HEK293T (cell line): ENCODE measurements at regions not wholly inside any gene's neighbourhood (a gene's known extent, or its start where the extent isn't known, plus 50 kb on each side); places are given as distances from the start of the nearest gene placed in this dataset.

Experiments used
- CTCF ChIA-PET: fragments of 350-600 bp; formaldehyde crosslinking; extraction: SDS; loops from one replicate; lab custom pipeline; 2021; ENCODE audit warnings: antibody characterized with exemption, inconsistent platforms; lab: Yijun Ruan, JAX
- POLR2A ChIA-PET: fragments of 350-600 bp; formaldehyde crosslinking; extraction: SDS; loops from one replicate; lab custom pipeline; 2020; ENCODE audit warnings: antibody characterized with exemption, inconsistent platforms; lab: Yijun Ruan, JAX
- DNase-seq: peaks from one replicate; pipeline ENCODE4 v3.0.0; 2012; ENCODE audit warnings: mixed read lengths; ENCODE audit errors: extremely low spot score
- ARNT ChIP-seq: fragments of 450-650 bp; IDR thresholded peaks from 2 replicates; pipeline ENCODE4 v1.6.1; 2017; ENCODE audit warnings: mild to moderate bottlenecking
- BHLHE40 ChIP-seq: fragments of 450-650 bp; IDR thresholded peaks from 2 replicates; pipeline ENCODE4 v1.6.1; 2016; ENCODE audit warnings: mild to moderate bottlenecking, moderate library complexity, borderline replicate concordance
- CTBP1 ChIP-seq: fragments of 450-650 bp; IDR thresholded peaks from 2 replicates; pipeline ENCODE4 v1.6.1; 2016; ENCODE audit warnings: borderline replicate concordance
- ELF4 ChIP-seq: fragments of 450-650 bp; IDR thresholded peaks from 2 replicates; pipeline ENCODE4 v1.6.1; 2017; ENCODE audit warnings: antibody characterized with exemption
- FOXA1 ChIP-seq: fragments of 450-650 bp; IDR thresholded peaks from 2 replicates; pipeline ENCODE4 v1.6.1; 2016; ENCODE audit warnings: mild to moderate bottlenecking
- FOXK2 ChIP-seq: fragments of 450-650 bp; IDR thresholded peaks from 2 replicates; pipeline ENCODE4 v1.6.1; 2016; ENCODE audit warnings: mild to moderate bottlenecking
- FOXM1 ChIP-seq: fragments of 450-650 bp; IDR thresholded peaks from 2 replicates; pipeline ENCODE4 v1.6.1; 2017; ENCODE audit warnings: mild to moderate bottlenecking, borderline replicate concordance
- HDGF ChIP-seq: fragments of 450-650 bp; IDR thresholded peaks from 2 replicates; pipeline ENCODE4 v1.6.1; 2017; ENCODE audit warnings: antibody characterized with exemption, borderline replicate concordance
- L3MBTL2 ChIP-seq: fragments of 450-650 bp; conservative IDR thresholded peaks from 2 replicates; pipeline ENCODE4 v1.6.1; 2016; ENCODE audit warnings: mild to moderate bottlenecking
- LEF1 ChIP-seq: fragments of 450-650 bp; IDR thresholded peaks from 2 replicates; pipeline ENCODE4 v1.6.1; 2017; ENCODE audit warnings: mild to moderate bottlenecking, borderline replicate concordance
- NFRKB ChIP-seq: fragments of 450-650 bp; IDR thresholded peaks from 2 replicates; pipeline ENCODE4 v1.6.1; 2016; ENCODE audit warnings: mild to moderate bottlenecking, moderate library complexity
- SP1 ChIP-seq: fragments of 450-650 bp; IDR thresholded peaks from 2 replicates; pipeline ENCODE4 v1.6.1; 2017
- SUZ12 ChIP-seq: fragments of 450-650 bp; IDR thresholded peaks from 2 replicates; pipeline ENCODE4 v1.6.1; 2016; ENCODE audit warnings: mild to moderate bottlenecking
- TARDBP ChIP-seq: fragments of 450-650 bp; IDR thresholded peaks from 2 replicates; pipeline ENCODE4 v1.6.1; 2016
- ZNF384 ChIP-seq: fragments of 450-650 bp; IDR thresholded peaks from 2 replicates; pipeline ENCODE4 v1.6.1; 2016
- TF ChIP-seq, protein P1 (sequence below): fragments of 450-650 bp; IDR thresholded peaks from 2 replicates; pipeline ENCODE4 v1.6.1; 2016

DNA sequence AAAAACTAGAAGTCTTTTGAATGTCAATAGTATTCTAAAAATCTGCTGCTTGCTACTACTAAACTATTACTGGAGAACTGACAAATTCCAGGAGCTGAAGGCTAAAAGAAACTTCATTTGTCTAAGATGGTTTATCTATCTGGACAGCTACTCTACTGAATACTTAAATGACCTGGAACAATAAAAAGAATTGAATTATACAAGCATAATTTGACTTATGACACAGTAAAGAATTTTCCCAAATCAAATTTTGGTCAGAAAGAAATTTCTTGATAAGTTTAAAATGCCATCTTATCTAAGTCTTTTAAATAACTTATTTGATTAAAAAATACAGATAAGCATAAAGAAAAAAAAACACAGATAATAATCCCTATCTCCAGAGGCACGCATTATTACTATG is 80.2 kb upstream of the ITGA4 start:
- CTCF ChIA-PET: no interaction called here
- DNase-seq: no peak
- TF ChIP-seq ARNT (no peak), BHLHE40 (no peak), FOXA1 (no peak), NFRKB (no peak), ELF4 (no peak), FOXK2 (no peak), SUZ12 (no peak), ZNF384 (no peak), L3MBTL2 (no peak), HDGF (no peak), FOXM1 (no peak), TARDBP (no peak), CTBP1 (no peak), SP1 (no peak), LEF1 (no peak)
- TF ChIP-seq, protein P1, sequence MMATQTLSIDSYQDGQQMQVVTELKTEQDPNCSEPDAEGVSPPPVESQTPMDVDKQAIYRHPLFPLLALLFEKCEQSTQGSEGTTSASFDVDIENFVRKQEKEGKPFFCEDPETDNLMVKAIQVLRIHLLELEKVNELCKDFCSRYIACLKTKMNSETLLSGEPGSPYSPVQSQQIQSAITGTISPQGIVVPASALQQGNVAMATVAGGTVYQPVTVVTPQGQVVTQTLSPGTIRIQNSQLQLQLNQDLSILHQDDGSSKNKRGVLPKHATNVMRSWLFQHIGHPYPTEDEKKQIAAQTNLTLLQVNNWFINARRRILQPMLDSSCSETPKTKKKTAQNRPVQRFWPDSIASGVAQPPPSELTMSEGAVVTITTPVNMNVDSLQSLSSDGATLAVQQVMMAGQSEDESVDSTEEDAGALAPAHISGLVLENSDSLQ: no peak
- POLR2A ChIA-PET: no interaction called here

DNA sequence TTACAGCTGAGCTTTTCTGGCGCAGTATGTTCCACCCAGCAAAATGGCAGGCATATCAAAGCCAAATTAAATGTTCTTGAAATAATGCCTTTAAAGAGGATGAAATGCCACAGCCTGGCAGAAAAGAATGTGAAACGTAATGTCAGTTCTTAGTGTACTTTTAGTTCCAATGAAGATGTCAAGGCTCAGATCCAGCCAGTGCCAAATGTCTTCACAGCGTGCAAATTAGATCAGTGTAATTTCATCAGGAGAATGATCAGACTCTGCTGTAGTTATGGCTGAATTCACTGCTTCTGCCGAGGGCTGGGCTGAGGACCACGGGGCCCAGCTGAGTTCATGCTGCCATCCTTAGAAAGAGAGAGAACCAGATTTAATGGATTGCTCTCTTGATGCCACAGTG is 78.7 kb upstream of the ITGA4 start:
- DNase-seq: no peak
- TF ChIP-seq HDGF: no peak
- TF ChIP-seq FOXM1: no peak
- TF ChIP-seq FOXK2: no peak
- TF ChIP-seq ARNT: no peak
- no peak for TF ChIP-seq L3MBTL2
- TF ChIP-seq ZNF384: no peak
- TF ChIP-seq TARDBP: no peak
- no peak for TF ChIP-seq BHLHE40
- TF ChIP-seq CTBP1: no peak
- ChIA-PET POLR2A (no interaction called here), CTCF (no interaction called here)

DNA sequence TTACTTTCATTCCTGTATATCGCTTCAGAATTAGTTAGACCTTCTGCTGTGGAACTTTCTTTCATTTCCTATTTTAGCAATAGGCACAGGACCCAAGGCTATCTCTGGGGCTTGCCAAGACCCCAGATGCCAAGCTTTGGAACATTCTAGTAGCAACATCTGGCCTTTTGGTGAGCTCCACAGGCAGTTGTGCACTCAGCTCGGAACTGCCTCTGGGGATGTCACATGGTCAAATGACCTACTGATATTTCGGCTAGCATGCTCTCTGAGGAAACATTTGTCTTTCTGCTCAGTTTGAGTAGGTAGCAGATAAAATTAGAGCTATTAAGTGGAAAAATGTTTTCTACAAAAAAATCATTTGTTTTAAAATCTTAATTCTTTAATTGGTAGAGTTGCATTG is 76.6 kb upstream of the ITGA4 start:
- ChIA-PET POLR2A (no interaction called here), CTCF (no interaction called here)
- no peak for TF ChIP-seq LEF1
- TF ChIP-seq L3MBTL2: no peak
- TF ChIP-seq FOXA1: no peak
- no peak for TF ChIP-seq CTBP1
- no peak for TF ChIP-seq FOXK2
- no peak for TF ChIP-seq NFRKB
- TF ChIP-seq ARNT: no peak
- no peak for TF ChIP-seq ELF4
- TF ChIP-seq BHLHE40: no peak
- TF ChIP-seq ZNF384: no peak
- TF ChIP-seq FOXM1: no peak
- no peak for DNase-seq

DNA sequence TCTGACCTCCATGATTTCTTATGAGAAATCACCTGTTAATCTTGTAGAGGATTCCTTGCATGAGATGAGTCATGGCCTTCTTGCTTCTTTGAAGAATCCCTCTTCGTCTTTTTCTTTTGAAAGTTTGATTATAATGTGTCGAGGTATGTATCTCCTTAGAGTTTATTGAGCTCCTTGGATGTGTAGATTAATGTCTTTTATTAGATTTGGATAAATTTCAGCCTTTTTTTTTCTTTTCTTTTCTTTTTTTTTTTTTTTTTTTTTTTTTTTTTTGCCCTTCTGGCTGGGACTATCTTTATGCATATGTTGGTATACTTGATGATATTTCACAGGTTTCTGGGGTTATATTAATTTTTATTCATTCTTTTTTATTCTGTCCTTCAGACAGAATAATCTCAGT is 72.3 kb upstream of the ITGA4 start:
- no peak for TF ChIP-seq FOXM1
- no peak for TF ChIP-seq FOXA1
- no peak for TF ChIP-seq ELF4
- no peak for TF ChIP-seq TARDBP
- no peak for TF ChIP-seq ARNT
- no peak for TF ChIP-seq ZNF384
- TF ChIP-seq HDGF: no peak
- TF ChIP-seq BHLHE40: no peak
- TF ChIP-seq, protein P1: no peak
- TF ChIP-seq CTBP1: no peak
- no peak for TF ChIP-seq SP1
- TF ChIP-seq LEF1: no peak
- no peak for TF ChIP-seq NFRKB
- no peak for TF ChIP-seq L3MBTL2
- no peak for TF ChIP-seq FOXK2
- TF ChIP-seq SUZ12: no peak
- ChIA-PET CTCF (no interaction called here), POLR2A (no interaction called here)
- DNase-seq: no peak

DNA sequence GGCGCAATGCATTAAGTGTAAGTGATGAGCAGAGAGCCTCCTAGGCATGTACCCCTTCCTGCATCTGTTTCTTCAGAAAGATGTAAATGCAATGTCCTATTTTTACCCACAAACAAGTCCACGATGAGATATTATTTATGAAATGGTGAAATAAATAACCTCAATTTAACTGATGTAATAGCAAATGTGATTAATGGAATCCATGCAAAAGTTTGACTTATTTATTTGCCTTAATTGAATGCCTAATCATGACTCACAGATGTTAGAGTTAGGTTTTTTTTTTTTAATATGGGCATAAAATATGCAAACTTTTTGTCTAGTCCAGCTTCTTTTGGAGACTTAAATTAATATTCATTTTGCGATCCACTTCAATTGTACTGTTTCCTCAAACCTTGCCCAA is 67.7 kb upstream of the ITGA4 start:
- CTCF ChIA-PET: no interaction called here
- POLR2A ChIA-PET: no interaction called here
- TF ChIP-seq BHLHE40 (no peak), HDGF (no peak), ARNT (no peak), FOXA1 (no peak), NFRKB (no peak), SUZ12 (no peak), SP1 (no peak), L3MBTL2 (no peak), ELF4 (no peak), FOXM1 (no peak), ZNF384 (no peak), CTBP1 (no peak)
- TF ChIP-seq, protein P1: no peak
- no peak for DNase-seq

DNA sequence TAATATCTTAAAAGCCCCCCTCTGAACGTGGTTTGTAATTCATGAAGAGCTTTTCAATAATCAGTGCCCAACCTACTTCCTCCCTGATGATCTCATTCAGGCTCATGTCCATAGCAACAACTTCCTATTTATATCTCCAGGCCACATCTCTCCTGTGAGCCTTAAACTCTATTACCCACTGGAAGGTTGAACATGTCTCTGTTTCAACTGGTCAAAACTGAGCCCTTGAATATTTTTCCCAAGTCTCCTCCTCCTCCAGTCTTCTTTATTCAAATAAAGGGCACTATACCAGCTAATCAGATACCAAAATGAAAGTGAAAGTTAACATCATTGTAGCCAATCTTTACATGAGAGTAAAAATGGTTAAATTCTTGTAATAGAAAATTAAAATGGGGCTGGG is 63.7 kb upstream of the ITGA4 start:
- TF ChIP-seq, protein P1: no peak
- TF ChIP-seq L3MBTL2 (no peak), HDGF (no peak), CTBP1 (no peak), BHLHE40 (no peak), SP1 (no peak), TARDBP (no peak), LEF1 (no peak), ZNF384 (no peak)
- POLR2A ChIA-PET: no interaction called here
- DNase-seq: no peak
- CTCF ChIA-PET: no interaction called here
